GM12873 (cell line): ENCODE measurements at regions not wholly inside any gene's neighbourhood (a gene's known extent, or its start where the extent isn't known, plus 50 kb on each side); places are given as distances from the start of the nearest gene placed in this dataset.

Experiments
- CTCF ChIP-seq: IDR thresholded peaks from 2 replicates; pipeline ENCODE4 v1.5.1; 2012; ENCODE audit warnings: low read depth, mild to moderate bottlenecking, moderate library complexity, low read length, control low read depth; ENCODE audit not compliant: insufficient read depth; ENCODE audit errors: missing control alignments

- no peak for TF ChIP-seq CTCF
These were observed 113.9 kb upstream of the AGTR1 start for GRCh38 chr3:148583793-148584192.

- TF ChIP-seq CTCF = no peak
These were observed 113.3 kb upstream of the AGTR1 start for GRCh38 chr3:148584438-148584837.

GRCh38 chr3:148585671-148586379 is 111.9 kb upstream of the AGTR1 start:
- no peak for TF ChIP-seq CTCF

- no peak for TF ChIP-seq CTCF
These were observed 109.4 kb upstream of the AGTR1 start for GRCh38 chr3:148588291-148588690.

GRCh38 chr3:148591525-148591924 is 106.2 kb upstream of the AGTR1 start:
- TF ChIP-seq CTCF = no peak

GRCh38 chr3:148598619-148599018 is 99.1 kb upstream of the AGTR1 start:
- no peak for TF ChIP-seq CTCF

- TF ChIP-seq CTCF = no peak
These were observed 98.2 kb upstream of the AGTR1 start for GRCh38 chr3:148599481-148599880.

- no peak for TF ChIP-seq CTCF
These were observed 97.3 kb upstream of the AGTR1 start for GRCh38 chr3:148600440-148600839.
